ENCODE measurements at regions not wholly inside any gene's neighbourhood (a gene's known extent, or its start where the extent isn't known, plus 50 kb on each side); places are given as distances from the start of the nearest gene placed in this dataset.

- TF ChIP-seq POLR2A (IDR thresholded peaks at IDR 0.05; ENCODE audit: low read depth) = no peak
- no peak for TF ChIP-seq POLR2AphosphoS5 (IDR thresholded peaks at IDR 0.05)
These were observed 206.9 kb upstream of the SIX2 start for GRCh38 chr2:45216118-45216517.

All from esophagus muscularis mucosa (tissue), 2 donors.